HG03045 (cell line): ENCODE measurements at regions not wholly inside any gene's neighbourhood (a gene's known extent, or its start where the extent isn't known, plus 50 kb on each side); places are given as distances from the start of the nearest gene placed in this dataset.

Source experiments
- ATAC-seq: cut with Tn5 transposase; IDR thresholded peaks from one replicate; pipeline ENCODE4 v1.9.1; 2021; ENCODE audit warnings: mild to moderate bottlenecking, moderate library complexity; ENCODE audit not compliant: unreplicated experiment

- peak; percentile 99 for ATAC-seq
These were observed 132.2 kb downstream of the OGFRL1 start for GRCh38 chr6:71420693-71421328.

- ATAC-seq = no peak
These were observed 133.0 kb downstream of the OGFRL1 start for GRCh38 chr6:71421611-71422010.

GRCh38 chr6:71430018-71430417 is 141.4 kb downstream of the OGFRL1 start:
- ATAC-seq = no peak

DNA sequence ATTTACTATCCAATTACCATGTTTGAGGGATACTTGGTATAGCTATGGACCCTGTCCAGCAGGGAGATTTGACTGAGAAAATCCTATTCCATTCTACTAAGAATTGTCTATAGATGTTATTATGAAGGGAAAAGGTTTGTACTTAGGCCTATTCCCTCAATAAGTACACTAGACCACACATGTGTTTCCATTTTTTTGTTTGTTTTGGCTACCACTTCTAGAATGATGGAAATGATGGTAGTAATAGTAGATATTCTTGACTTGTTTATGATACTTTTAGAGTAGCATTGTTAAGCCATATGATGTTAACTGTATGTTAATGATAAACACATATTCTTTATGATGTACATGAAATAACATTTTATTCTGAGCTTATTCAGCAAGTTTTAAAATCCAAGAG is 144.8 kb downstream of the OGFRL1 start:
- ATAC-seq = no peak

DNA sequence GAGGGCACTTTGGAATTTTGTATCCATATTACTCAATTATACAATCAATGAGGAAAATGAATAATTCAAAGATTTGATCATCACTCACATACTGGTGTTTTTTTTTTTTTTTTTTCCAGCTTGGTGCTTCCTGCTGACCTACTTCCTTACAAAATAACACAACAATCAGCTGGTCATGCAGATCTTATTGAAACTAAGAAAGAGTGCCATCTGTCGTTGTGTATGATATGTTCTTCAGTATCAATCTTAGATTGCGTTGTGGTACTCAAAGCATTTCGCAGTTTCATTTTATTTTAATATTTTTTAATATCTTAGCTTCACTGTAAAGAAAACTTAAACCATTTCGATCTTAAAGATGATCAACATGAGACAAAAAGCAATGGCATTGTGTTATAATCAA is 155.6 kb downstream of the OGFRL1 start:
- no peak for ATAC-seq

DNA sequence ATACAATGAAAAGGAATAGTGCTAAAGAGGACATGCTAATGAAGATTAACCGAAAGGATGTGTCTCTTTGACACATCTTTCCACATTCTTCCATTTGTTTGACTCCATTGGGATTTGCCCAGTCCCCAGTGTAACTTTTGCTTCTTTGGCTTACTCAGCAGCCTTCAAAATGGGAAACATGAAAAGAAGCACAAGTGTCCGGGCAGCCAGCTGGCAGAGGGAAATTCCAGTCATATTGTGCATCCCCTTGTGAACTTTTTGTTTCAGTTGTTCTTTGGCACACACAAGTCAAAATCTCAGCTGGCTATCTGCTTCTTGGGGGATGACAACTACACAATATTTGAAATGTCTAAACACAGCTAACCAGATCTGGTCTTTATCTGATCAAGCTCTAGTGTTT is 157.4 kb downstream of the OGFRL1 start:
- no peak for ATAC-seq

DNA sequence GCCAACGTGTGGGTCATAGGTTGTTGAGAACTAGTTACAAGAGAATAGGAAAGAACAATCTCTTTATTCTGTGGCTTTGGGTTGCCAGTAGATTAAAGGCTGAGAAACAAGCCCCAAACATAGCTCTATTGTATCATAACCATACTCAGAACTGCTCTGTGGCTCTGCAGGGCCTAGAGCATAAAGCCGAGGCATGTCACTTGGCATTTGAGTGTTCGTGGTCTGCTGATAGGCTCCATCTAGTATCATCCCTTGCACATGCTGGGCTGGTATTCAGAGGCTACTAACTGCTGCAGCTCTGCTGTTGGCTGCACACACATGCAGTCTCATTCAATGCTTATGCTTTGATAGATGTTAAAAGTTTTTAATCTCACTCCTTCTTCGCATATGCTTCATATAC is 157.9 kb downstream of the OGFRL1 start:
- ATAC-seq = no peak

- no peak for ATAC-seq
These were observed 164.2 kb downstream of the OGFRL1 start for GRCh38 chr6:71452697-71453370.

GRCh38 chr6:71453371-71453706 is 164.7 kb downstream of the OGFRL1 start:
- no peak for ATAC-seq

GRCh38 chr6:71454056-71454455 is 165.4 kb downstream of the OGFRL1 start:
- ATAC-seq = no peak

DNA sequence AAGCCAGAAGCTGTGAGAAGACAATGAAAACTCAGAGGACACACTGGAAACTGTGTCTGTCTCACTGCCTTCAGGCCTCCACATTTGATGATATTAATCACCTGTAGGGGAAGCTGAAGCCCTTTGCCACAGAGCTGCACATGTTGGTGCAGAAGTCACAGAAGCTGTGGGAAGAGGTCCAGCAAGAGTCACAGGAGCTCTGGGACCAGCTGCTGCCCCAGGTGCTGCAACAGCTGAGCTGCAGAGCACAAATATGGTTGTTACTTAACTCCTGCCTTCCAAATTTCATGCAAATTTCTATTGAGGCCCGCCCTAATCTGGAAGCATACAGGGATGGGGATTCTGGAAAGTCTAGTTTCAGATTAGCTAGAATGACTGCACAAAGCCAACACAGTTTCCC is 169.3 kb downstream of the OGFRL1 start:
- no peak for ATAC-seq

- no peak for ATAC-seq
These were observed 170.6 kb downstream of the OGFRL1 start for GRCh38 chr6:71459162-71459561.

GRCh38 chr6:71460933-71461332 is 172.3 kb downstream of the OGFRL1 start:
- ATAC-seq = no peak

GRCh38 chr6:71463061-71463460 is 174.4 kb downstream of the OGFRL1 start:
- ATAC-seq = no peak

- no peak for ATAC-seq
These were observed 176.5 kb downstream of the OGFRL1 start for GRCh38 chr6:71465096-71465495.

DNA sequence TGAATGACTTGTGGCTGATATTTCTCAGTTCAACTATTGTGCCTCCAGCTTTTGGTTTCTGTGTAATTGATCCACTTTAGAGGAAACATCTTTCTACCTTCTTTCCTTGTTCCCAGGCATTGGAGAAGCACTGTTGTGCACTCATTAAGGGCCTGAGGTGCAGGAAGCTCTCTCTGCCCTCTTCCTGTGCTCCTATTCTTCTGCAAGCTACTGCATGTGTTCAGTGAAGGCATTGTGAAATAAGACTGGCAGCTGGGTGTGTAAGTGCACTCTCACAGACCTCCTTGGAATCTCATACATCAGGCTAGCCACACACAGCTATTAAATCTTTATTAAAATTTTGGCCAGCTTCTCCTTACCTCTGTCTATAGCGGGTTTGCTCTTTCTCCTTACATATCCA is 177.8 kb downstream of the OGFRL1 start:
- ATAC-seq = no peak

DNA sequence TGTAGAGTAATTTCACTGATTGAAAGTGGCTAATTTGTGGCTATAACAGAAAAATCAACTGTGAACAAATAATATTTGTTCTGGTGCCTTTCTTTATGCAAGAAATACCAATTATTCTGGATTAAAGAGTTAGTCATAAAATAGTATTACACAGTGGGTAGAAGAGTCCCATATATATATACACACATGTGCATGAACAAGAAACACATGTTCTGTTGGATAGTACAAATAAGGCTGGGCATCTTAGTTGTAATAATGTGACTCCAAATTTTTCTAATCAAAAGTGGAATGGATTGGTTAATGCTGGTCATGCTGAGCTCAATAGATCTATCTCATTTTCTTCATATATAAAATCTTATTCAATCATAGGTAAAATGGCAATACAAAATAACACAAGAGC is 179.4 kb downstream of the OGFRL1 start:
- no peak for ATAC-seq

DNA sequence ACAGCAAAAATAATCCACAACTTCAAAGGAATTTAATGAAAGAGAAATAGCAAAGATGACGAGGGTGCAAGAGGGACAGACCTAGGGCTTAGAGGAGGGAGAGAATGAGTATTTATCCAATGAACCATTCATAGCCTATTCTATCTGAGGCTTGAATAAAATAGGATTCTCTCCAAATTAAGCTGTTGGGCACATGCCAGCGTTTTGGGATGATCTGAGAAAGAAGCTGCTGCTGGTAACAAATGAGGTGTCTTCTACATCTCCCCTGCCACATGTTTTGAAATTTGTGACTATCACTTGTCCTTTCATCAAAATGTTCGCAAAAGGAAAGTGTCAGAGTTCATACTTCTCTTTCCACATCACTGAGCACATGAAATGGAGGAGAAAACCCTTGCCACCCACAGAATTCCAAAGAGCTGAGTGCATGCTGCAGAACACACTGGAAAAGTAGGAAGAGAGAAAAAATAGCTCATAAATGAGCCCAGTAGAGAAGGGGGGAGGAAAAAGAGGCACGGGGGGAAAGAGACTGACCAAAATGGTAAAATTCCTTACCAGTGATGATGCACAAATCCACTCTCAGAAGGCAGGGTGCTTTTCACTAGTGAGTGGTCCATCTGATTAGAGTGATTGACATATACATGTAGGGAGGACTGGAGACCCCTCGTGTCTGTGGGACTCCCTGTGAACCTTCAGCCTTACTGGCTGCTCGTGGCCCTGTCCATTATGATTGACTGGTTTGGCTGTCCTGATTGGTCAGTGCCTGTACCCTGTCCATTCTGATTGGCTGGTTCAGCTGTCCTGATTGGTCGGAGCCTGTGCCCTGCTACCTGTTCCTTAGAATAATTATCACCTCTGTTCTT is 180.5 kb downstream of the OGFRL1 start:
- ATAC-seq = no peak

GRCh38 chr6:71471718-71472117 is 183.1 kb downstream of the OGFRL1 start:
- ATAC-seq = no peak

DNA sequence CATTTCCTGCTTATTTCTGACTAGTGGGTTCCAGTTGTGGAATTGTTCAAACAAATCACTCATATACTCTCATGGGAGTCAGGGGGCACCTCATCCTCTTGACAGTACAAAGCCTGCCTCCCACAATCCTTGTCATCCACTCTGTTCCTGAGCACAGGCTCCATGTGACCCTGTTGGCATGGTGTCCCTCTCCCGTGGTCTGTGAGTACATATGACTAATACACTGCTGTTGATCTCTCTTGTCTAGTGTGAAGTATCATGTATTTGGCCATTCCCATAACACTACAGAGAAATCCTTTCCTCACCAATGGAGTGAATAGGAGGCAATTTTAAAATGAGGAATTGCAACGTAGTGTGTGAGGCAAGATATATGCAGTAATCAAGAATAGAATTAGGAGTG is 185.3 kb downstream of the OGFRL1 start:
- no peak for ATAC-seq

DNA sequence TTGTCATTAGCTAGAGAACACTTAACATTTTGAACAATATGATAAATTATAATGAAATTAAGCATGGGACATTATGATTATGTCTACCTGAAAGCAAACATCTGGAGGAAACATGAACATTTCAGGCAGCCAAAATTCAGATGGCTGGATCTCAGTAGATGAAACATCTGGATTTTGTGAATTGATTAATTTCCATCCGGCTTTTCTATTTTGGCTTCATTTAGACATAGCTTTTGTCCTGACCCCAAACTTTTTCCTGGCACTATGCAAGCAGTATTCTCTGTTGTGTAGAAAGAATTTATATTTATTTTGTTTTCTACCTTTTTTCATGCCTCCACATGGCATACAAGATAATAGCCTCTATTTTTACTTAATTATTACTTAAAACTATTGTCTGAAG is 186.3 kb downstream of the OGFRL1 start:
- no peak for ATAC-seq

- ATAC-seq = no peak
These were observed 187.8 kb downstream of the OGFRL1 start for GRCh38 chr6:71476371-71476770.
